Neuronal stem cell (in vitro differentiated cells): ENCODE measurements at regions not wholly inside any gene's neighbourhood (a gene's known extent, or its start where the extent isn't known, plus 50 kb on each side); places are given as distances from the start of the nearest gene placed in this dataset.
"Not testable (repeated sequence)": the region's sequence is repeated elsewhere in the genome, so short reads cannot be mapped to it uniquely, and the experiment has no call there.

Source experiments
- DNase-seq: peaks from one replicate; pipeline ENCODE4 v3.0.0-alpha.2; 2013; ENCODE audit warnings: low spot score
- H2AFZ ChIP-seq: one replicate; pipeline ENCODE4 v1.6.1; 2013; ENCODE audit warnings: mild to moderate bottlenecking, low read length, inconsistent platforms
- H2AK5ac ChIP-seq: 2 replicates; pipeline ENCODE4 v1.6.1; 2013; ENCODE audit warnings: low read depth, mild to moderate bottlenecking, inconsistent platforms, low read length, moderate library complexity, mixed read lengths
- H2BK120ac ChIP-seq: 2 replicates; pipeline ENCODE4 v1.6.1; 2013; ENCODE audit warnings: low read depth, mild to moderate bottlenecking, inconsistent platforms, low read length, moderate library complexity, mixed read lengths
- H2BK12ac ChIP-seq: one replicate; pipeline ENCODE4 v1.6.1; 2013; ENCODE audit warnings: low read length, inconsistent platforms
- H2BK15ac ChIP-seq: 2 replicates; pipeline ENCODE4 v1.6.1; 2013; ENCODE audit warnings: mild to moderate bottlenecking, low read length, inconsistent platforms, mixed read lengths
- H2BK5ac ChIP-seq: one replicate; pipeline ENCODE4 v1.6.1; 2013; ENCODE audit warnings: inconsistent platforms, mild to moderate bottlenecking, low read length, moderate library complexity
- H3K14ac ChIP-seq: one replicate; pipeline ENCODE4 v1.6.1; 2013; ENCODE audit warnings: low read length, inconsistent platforms
- H3K18ac ChIP-seq: 2 replicates; pipeline ENCODE4 v1.6.1; 2013; ENCODE audit warnings: low read length, inconsistent platforms
- H3K23ac ChIP-seq: 2 replicates; pipeline ENCODE4 v1.6.1; 2013; ENCODE audit warnings: low read depth, mild to moderate bottlenecking, mixed read lengths, low read length, inconsistent platforms; ENCODE audit not compliant: poor library complexity
- H3K27ac ChIP-seq: replicated peaks from 3 replicates; pipeline ENCODE4 v1.5.1; 2013; ENCODE audit warnings: low read length, inconsistent platforms
- H3K27me3 ChIP-seq, 3 experiments: 2 replicates each; pipeline ENCODE4 v1.6.1; 2013; ENCODE audit warnings: low read length in 3 of 3, mild to moderate bottlenecking in 2 of 3, inconsistent platforms in 1 of 3, low read depth in 1 of 3, mixed read lengths in 1 of 3, moderate library complexity in 1 of 3; ENCODE audit not compliant: control insufficient read depth in 3 of 3, insufficient read depth in 3 of 3
- H3K36me3 ChIP-seq, 2 donors: replicated peaks in 1 of 2; 2 replicates each; pipeline ENCODE4 v1.6.1; 2013; ENCODE audit warnings: low read length in 2 of 2; ENCODE audit not compliant: control insufficient read depth in 2 of 2, insufficient read depth in 2 of 2
- H3K4ac ChIP-seq: 2 replicates; pipeline ENCODE4 v1.6.1; 2013; ENCODE audit warnings: inconsistent platforms, mild to moderate bottlenecking, low read length, moderate library complexity
- H3K4me1 ChIP-seq, 2 donors: 1 replicate in 1 of 2; 2 replicates in 1 of 2; pipeline ENCODE4 v1.6.1; 2013; ENCODE audit warnings: low read length in 2 of 2, low read depth in 1 of 2; ENCODE audit not compliant: control insufficient read depth in 2 of 2, insufficient read depth in 1 of 2
- H3K4me2 ChIP-seq: one replicate; pipeline ENCODE4 v1.6.1; 2013; ENCODE audit warnings: mild to moderate bottlenecking, low read length, inconsistent platforms; ENCODE audit not compliant: insufficient read depth, poor library complexity, severe bottlenecking
- H3K4me3 ChIP-seq, 2 donors: 2 replicates each; pipeline ENCODE4 v1.5.1; 2013; ENCODE audit warnings: low read length in 2 of 2, mild to moderate bottlenecking in 2 of 2, inconsistent platforms in 1 of 2, moderate library complexity in 1 of 2
- H3K79me1 ChIP-seq: one replicate; pipeline ENCODE4 v1.6.1; 2013; ENCODE audit warnings: low read depth, mild to moderate bottlenecking, inconsistent platforms, low read length, moderate library complexity
- H3K9ac ChIP-seq: one replicate; pipeline ENCODE4 v1.6.1; 2013; ENCODE audit warnings: mild to moderate bottlenecking, low read depth, low read length, inconsistent platforms; ENCODE audit not compliant: poor library complexity
- H3K9me3 ChIP-seq, 2 donors: replicated peaks in 1 of 2; 2 replicates each; pipeline versions ENCODE3 to v1.6.1; 2013; ENCODE audit warnings: low read length in 2 of 2, mild to moderate bottlenecking in 2 of 2, inconsistent platforms in 1 of 2, low read depth in 1 of 2, mixed read lengths in 1 of 2, moderate library complexity in 1 of 2; ENCODE audit not compliant: control insufficient read depth in 2 of 2, insufficient read depth in 1 of 2
- H4K8ac ChIP-seq: one replicate; pipeline ENCODE4 v1.6.1; 2013; ENCODE audit warnings: low read depth, mild to moderate bottlenecking, inconsistent platforms, low read length, moderate library complexity
- H4K91ac ChIP-seq: one replicate; pipeline ENCODE4 v1.6.1; 2013; ENCODE audit warnings: low read length, low read depth, mild to moderate bottlenecking, inconsistent platforms; ENCODE audit not compliant: poor library complexity
- WGBS, 2 donors: extraction: QIAGEN DNeasy Blood & Tissue Kit; methylation state at CpG; one replicate each; pipeline ENCODE4 v1.1.7; 2013; ENCODE audit warnings: missing lambda C conversion rate in 2 of 2, mixed read lengths in 1 of 2; ENCODE audit not compliant: insufficient read length in 2 of 2, insufficient replicate concordance in 1 of 2; ENCODE audit errors: extremely low coverage in 2 of 2; 5-methylcytosine and 5-hydroxymethylcytosine counted together

DNA sequence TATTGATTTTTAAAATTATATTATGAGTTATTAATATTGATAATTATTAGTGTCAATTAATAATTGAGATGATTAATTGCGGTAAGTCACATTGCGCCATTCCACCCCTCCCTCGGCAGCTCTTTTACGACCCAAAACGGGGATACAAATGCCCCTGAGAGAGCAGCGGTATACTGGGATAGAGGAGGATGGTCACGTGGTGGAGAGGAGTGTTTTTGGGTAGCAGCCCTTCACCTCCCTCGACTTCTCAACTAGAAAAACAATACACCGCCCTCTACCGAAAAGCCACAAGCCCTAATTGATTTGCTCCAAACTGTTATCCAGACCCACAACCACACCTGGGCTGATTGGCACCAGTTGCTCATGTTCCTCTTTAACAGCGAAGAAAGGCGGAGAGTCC is 71.0 kb downstream of the DAPL1 start:
- not testable (repeated sequence) for H2BK5ac ChIP-seq, H3K14ac ChIP-seq, H3K27me3 ChIP-seq, DNase-seq, H3K9ac ChIP-seq, H3K4me2 ChIP-seq, H3K23ac ChIP-seq, H2AFZ ChIP-seq, H2BK12ac ChIP-seq, H2BK120ac ChIP-seq, H3K4me1 ChIP-seq, H3K79me1 ChIP-seq, H2AK5ac ChIP-seq, H3K4ac ChIP-seq, H3K18ac ChIP-seq, H2BK15ac ChIP-seq, H3K9me3 ChIP-seq, H3K27ac ChIP-seq, H3K4me3 ChIP-seq, H4K91ac ChIP-seq, H4K8ac ChIP-seq, H3K36me3 ChIP-seq
- no CpG with 5 or more reads among the region's 12 CpGs for WGBS, 2 donors

DNA sequence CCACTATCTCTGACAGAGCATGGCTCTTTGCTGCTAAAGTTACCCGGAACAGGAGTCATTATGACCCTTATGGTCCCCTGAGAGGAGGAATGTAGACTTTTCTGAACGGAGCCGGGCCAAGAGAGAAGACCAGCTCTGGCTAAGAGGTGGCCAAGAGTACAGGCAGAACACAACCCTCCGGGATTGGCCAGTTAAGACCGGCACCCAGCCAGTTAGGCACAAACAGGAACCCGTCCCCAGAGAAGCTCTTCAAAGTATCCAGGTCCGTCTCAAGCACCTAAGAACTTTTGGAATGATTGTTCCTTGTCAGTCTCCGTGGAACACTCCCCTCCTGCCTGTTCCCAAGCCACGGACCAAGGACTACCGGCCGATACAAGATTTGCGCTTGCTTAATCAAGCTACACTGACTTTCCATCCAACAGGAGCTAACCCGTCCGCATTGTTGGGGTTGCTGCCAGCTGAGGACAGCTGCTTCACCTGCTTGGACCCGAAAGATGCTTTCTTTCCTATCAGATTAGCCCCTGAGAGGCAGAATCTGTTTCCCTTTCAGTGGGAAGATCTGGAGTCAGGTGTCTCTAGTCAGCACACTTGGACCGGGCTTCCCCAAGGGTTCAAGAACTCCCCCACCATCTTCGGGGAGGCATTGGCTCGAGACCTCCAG is 72.5 kb downstream of the DAPL1 start:
- Histone ChIP-seq H3K18ac (peak overlapping the region; percentile 72), H2BK15ac (peak overlapping the region; percentile 49), H3K27ac (peak overlapping the region; percentile 43)
- not testable (repeated sequence) for H3K4me2 ChIP-seq, H3K4ac ChIP-seq, H2AFZ ChIP-seq, H2BK120ac ChIP-seq, H3K4me3 ChIP-seq, H3K4me1 ChIP-seq, H2AK5ac ChIP-seq, H2BK12ac ChIP-seq, DNase-seq, H4K8ac ChIP-seq, H3K9me3 ChIP-seq, H3K79me1 ChIP-seq, H3K9ac ChIP-seq, H4K91ac ChIP-seq, H3K27me3 ChIP-seq, H3K23ac ChIP-seq, H2BK5ac ChIP-seq, H3K14ac ChIP-seq, H3K36me3 ChIP-seq
- no CpG with 5 or more reads among the region's 18 CpGs for WGBS, 2 donors

GRCh38 chr2:158868386-158868785 is 73.3 kb downstream of the DAPL1 start:
- not testable (repeated sequence) for DNase-seq, H3K4me2 ChIP-seq

GRCh38 chr2:158869122-158869521 is 74.0 kb downstream of the DAPL1 start:
- not testable (repeated sequence) for H3K23ac ChIP-seq, H3K27ac ChIP-seq, H3K14ac ChIP-seq, H4K8ac ChIP-seq, H3K36me3 ChIP-seq, H2BK120ac ChIP-seq, H3K9ac ChIP-seq, H2BK15ac ChIP-seq, H3K27me3 ChIP-seq, H3K4me3 ChIP-seq, H3K79me1 ChIP-seq, H2BK5ac ChIP-seq, H2AFZ ChIP-seq, H4K91ac ChIP-seq, H2BK12ac ChIP-seq, H2AK5ac ChIP-seq, H3K4me1 ChIP-seq, H3K4ac ChIP-seq, H3K9me3 ChIP-seq, H3K4me2 ChIP-seq, H3K18ac ChIP-seq, DNase-seq
- no CpG with 5 or more reads among the region's 6 CpGs for WGBS, 2 donors

More at GRCh38 chr2:158868386-158868785, 73.3 kb downstream of the DAPL1 start:
- H3K23ac ChIP-seq, H2AFZ ChIP-seq, H4K91ac ChIP-seq, H3K14ac ChIP-seq, H2BK12ac ChIP-seq, H2BK5ac ChIP-seq, H3K9me3 ChIP-seq, H2AK5ac ChIP-seq, H4K8ac ChIP-seq, H3K4me3 ChIP-seq, H2BK120ac ChIP-seq, H3K4me1 ChIP-seq, H3K79me1 ChIP-seq, H3K36me3 ChIP-seq, H3K9ac ChIP-seq, H3K27me3 ChIP-seq, H2BK15ac ChIP-seq, H3K4ac ChIP-seq: not testable (repeated sequence)
- WGBS, 2 donors, result no CpG with 5 or more reads among the region's 7 CpGs
- Histone ChIP-seq H3K27ac (peak overlapping the region; percentile 43), H3K18ac (peak overlapping the region; percentile 23)
